GM13976 (cell line): ENCODE measurements at regions not wholly inside any gene's neighbourhood (a gene's known extent, or its start where the extent isn't known, plus 50 kb on each side); places are given as distances from the start of the nearest gene placed in this dataset.

Experiments used
- DNase-seq: peaks from one replicate; pipeline ENCODE4 v3.0.0; 2012; ENCODE audit warnings: low spot score
- CTCF ChIP-seq: IDR thresholded peaks from 2 replicates; pipeline ENCODE4 v1.5.1; 2012; ENCODE audit warnings: borderline replicate concordance, mild to moderate bottlenecking; ENCODE audit not compliant: insufficient read depth; ENCODE audit errors: extremely low read depth, missing control alignments, control extremely low read depth
- in situ Hi-C: fragments of 300-500 bp; cut with MboI; formaldehyde crosslinking; loops from one replicate; pipeline ENCODE4 v1.12.0; 2022; ENCODE audit warnings: low sequenced_read_pairs, mixed read lengths, inconsistent platforms; ENCODE audit not compliant: unreplicated experiment

DNA sequence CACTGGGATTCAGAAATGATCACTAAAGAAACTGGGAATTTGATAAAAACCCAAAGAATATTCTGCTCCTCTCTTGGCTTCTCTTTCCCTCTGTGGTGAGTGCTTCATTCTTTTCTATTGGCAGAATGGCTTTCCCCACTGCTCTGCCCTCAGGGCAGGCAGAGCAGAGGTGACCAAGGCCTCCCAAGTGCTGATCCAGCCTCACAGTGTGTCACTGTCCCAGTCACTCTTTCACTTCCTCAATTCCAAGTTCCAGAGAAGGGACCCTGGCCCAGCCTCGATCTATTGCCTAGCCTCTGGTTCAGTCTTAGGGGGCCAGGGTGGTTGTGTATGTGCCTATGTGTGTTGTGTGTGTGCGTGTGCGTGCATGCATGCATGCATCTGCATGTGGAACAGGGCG lies 180.6 kb upstream of the TMTC4 start:
- in situ Hi-C loops = no loop called here
- no peak for TF ChIP-seq CTCF
- DNase-seq = no peak

DNA sequence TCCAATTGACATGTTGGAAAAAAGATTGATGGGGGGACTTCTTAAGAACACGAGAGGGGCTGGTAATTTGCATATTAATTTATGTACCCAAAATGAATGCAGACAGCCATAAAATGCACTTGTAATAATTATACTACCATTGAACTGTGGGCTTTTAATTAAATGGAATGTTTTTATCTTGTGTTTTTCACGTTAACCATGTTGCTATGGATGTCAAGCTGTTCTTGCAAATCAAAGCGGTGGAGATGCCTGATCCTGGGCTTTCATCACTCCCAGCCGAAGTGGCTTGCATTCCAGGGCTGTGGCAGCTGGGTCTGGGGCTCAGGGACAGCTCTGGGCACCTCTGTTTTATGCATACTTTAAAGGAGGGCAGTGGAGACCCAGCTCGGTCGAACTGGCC lies 179.4 kb upstream of the TMTC4 start:
- DNase-seq = no peak
- in situ Hi-C loops = no loop called here
- no peak for TF ChIP-seq CTCF

GRCh38 chr13:100853434-100853833 lies 178.8 kb upstream of the TMTC4 start:
- in situ Hi-C loops = no loop called here
- DNase-seq = no peak
- no peak for TF ChIP-seq CTCF

GRCh38 chr13:100852146-100852545 lies 177.6 kb upstream of the TMTC4 start:
- TF ChIP-seq CTCF = no peak
- in situ Hi-C loops = no loop called here
- no peak for DNase-seq

- in situ Hi-C loops = no loop called here
- TF ChIP-seq CTCF = no peak
- DNase-seq = no peak
Measured at GRCh38 chr13:100848304-100848703, 173.7 kb upstream of the TMTC4 start.

GRCh38 chr13:100845128-100845757 lies 170.6 kb upstream of the TMTC4 start:
- in situ Hi-C loops = no loop called here
- no peak for TF ChIP-seq CTCF
- DNase-seq = no peak

DNA sequence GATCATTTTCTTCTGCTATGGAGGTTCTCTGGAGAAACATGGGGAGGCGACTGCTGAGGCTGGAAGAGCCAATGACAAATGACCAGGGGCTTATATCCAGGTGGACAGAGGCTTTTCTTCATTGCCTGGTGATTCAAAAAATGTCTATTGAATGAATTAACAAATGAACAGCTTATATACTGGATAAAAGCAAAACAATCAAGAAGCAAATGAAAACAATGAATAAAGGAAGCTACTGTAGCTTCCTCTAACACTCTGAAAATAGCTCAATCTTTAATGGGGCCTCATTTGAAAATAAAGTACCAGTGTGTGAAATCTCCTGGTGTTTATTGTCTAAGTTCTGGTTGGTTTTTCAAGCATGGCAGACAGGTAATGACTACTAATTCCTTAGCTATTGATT lies 167.5 kb upstream of the TMTC4 start:
- TF ChIP-seq CTCF = no peak
- in situ Hi-C loops = no loop called here
- DNase-seq = no peak
